H9 (cell line): ENCODE measurements at regions not wholly inside any gene's neighbourhood (a gene's known extent, or its start where the extent isn't known, plus 50 kb on each side); places are given as distances from the start of the nearest gene placed in this dataset.

ENCODE experiments used
- DNase-seq: peaks from one replicate; pipeline ENCODE4 v3.0.0-alpha.2; 2017
- H2AFZ ChIP-seq: one replicate; pipeline ENCODE4 v1.6.1; 2013; ENCODE audit warnings: mild to moderate bottlenecking, low read length, control low read depth, moderate library complexity
- H2AK5ac ChIP-seq: 2 replicates; pipeline ENCODE4 v1.6.1; 2013; ENCODE audit warnings: low read length, control low read depth, mixed read lengths; ENCODE audit not compliant: insufficient read length
- H2BK120ac ChIP-seq: one replicate; pipeline ENCODE4 v1.6.1; 2013; ENCODE audit warnings: low read depth, mild to moderate bottlenecking, low read length, control low read depth, inconsistent platforms; ENCODE audit not compliant: poor library complexity, severe bottlenecking
- H2BK12ac ChIP-seq: 2 replicates; pipeline ENCODE4 v1.6.1; 2013; ENCODE audit warnings: low read length, control low read depth, mixed read lengths, low read depth; ENCODE audit not compliant: insufficient read length
- H2BK15ac ChIP-seq: 2 replicates; pipeline ENCODE4 v1.6.1; 2013; ENCODE audit warnings: low read depth, low read length, control low read depth
- H2BK20ac ChIP-seq: one replicate; pipeline ENCODE4 v1.6.1; 2013; ENCODE audit warnings: low read depth, mild to moderate bottlenecking, low read length, control low read depth, inconsistent platforms; ENCODE audit not compliant: poor library complexity, severe bottlenecking
- H2BK5ac ChIP-seq: 2 replicates; pipeline ENCODE4 v1.6.1; 2013; ENCODE audit warnings: low read length, control low read depth, mixed read lengths; ENCODE audit not compliant: insufficient read length
- H3K14ac ChIP-seq: 2 replicates; pipeline ENCODE4 v1.6.1; 2013; ENCODE audit warnings: low read length, control low read depth; ENCODE audit not compliant: insufficient read depth
- H3K18ac ChIP-seq: 2 replicates; pipeline ENCODE4 v1.6.1; 2013; ENCODE audit warnings: low read depth, mild to moderate bottlenecking, mixed read lengths, low read length, control low read depth; ENCODE audit not compliant: insufficient read length
- H3K23ac ChIP-seq: 2 replicates; pipeline ENCODE4 v1.6.1; 2013; ENCODE audit warnings: low read length, control low read depth, mixed read lengths, low read depth; ENCODE audit not compliant: insufficient read length
- H3K23me2 ChIP-seq: 2 replicates; pipeline ENCODE4 v1.6.1; 2013; ENCODE audit warnings: low read depth, mild to moderate bottlenecking, mixed read lengths, low read length, control low read depth; ENCODE audit not compliant: insufficient read length, poor library complexity, severe bottlenecking
- H3K27ac ChIP-seq: 2 replicates; pipeline ENCODE4 v1.5.1; 2013; ENCODE audit warnings: low read length, control low read depth, mixed read lengths, low read depth; ENCODE audit not compliant: insufficient read length
- H3K27me3 ChIP-seq: 2 replicates; pipeline ENCODE4 v1.6.1; 2013; ENCODE audit warnings: low read length, control low read depth, inconsistent platforms; ENCODE audit not compliant: insufficient read depth
- H3K4ac ChIP-seq: 2 replicates; pipeline ENCODE4 v1.6.1; 2013; ENCODE audit warnings: low read depth, mild to moderate bottlenecking, control low read depth, inconsistent platforms, low read length, moderate library complexity
- H3K4me1 ChIP-seq: 2 replicates; pipeline ENCODE4 v1.6.1; 2013; ENCODE audit warnings: low read length, control low read depth, inconsistent platforms; ENCODE audit not compliant: insufficient read depth
- H3K4me2 ChIP-seq: 2 replicates; pipeline ENCODE4 v1.6.1; 2013; ENCODE audit warnings: low read length, control low read depth, mixed read lengths; ENCODE audit not compliant: insufficient read length, insufficient read depth
- H3K56ac ChIP-seq: 2 replicates; pipeline ENCODE4 v1.6.1; 2013; ENCODE audit warnings: low read depth, mild to moderate bottlenecking, mixed read lengths, low read length, control low read depth; ENCODE audit not compliant: insufficient read length
- H3K79me1 ChIP-seq: 2 replicates; pipeline ENCODE4 v1.6.1; 2013; ENCODE audit warnings: low read depth, mild to moderate bottlenecking, moderate library complexity, low read length, control low read depth, inconsistent platforms; ENCODE audit not compliant: insufficient read depth, poor library complexity, severe bottlenecking
- H3K79me2 ChIP-seq: 2 replicates; pipeline ENCODE4 v1.6.1; 2013; ENCODE audit warnings: low read length, control low read depth, inconsistent platforms; ENCODE audit not compliant: insufficient read depth
- H3K9ac ChIP-seq: 2 replicates; pipeline ENCODE4 v1.6.1; 2013; ENCODE audit warnings: low read length, control low read depth, mixed read lengths; ENCODE audit not compliant: insufficient read length; ENCODE audit errors: extremely low read depth
- H3K9me3 ChIP-seq: one replicate; pipeline ENCODE4 v1.6.1; 2013; ENCODE audit warnings: low read depth, low read length, inconsistent platforms; ENCODE audit not compliant: control insufficient read depth
- H3T11ph ChIP-seq: one replicate; pipeline ENCODE4 v1.6.1; 2013; ENCODE audit warnings: mild to moderate bottlenecking, low read length, control low read depth, inconsistent platforms
- H4K20me1 ChIP-seq: one replicate; pipeline ENCODE4 v1.6.1; 2013; ENCODE audit not compliant: control insufficient read depth, insufficient read length, insufficient read depth
- H4K5ac ChIP-seq: 2 replicates; pipeline ENCODE4 v1.6.1; 2013; ENCODE audit warnings: low read depth, mild to moderate bottlenecking, mixed read lengths, low read length, control low read depth; ENCODE audit not compliant: insufficient read length
- H4K8ac ChIP-seq: replicated peaks from 2 replicates; pipeline ENCODE4 v1.6.1; 2013; ENCODE audit warnings: low read length, control low read depth, mixed read lengths, low read depth; ENCODE audit not compliant: insufficient read length
- H4K91ac ChIP-seq: 2 replicates; pipeline ENCODE4 v1.6.1; 2013; ENCODE audit warnings: low read depth, mild to moderate bottlenecking, moderate library complexity, mixed read lengths, low read length, control low read depth; ENCODE audit not compliant: insufficient read length
- H3K27ac Mint-ChIP-seq, 3 experiments: 2 replicates in 2 of 3; 3 replicates in 1 of 3; pipeline ENCODE4 v1.8.0; 2020 to 2021; ENCODE audit warnings: mixed read lengths in 3 of 3, mild to moderate bottlenecking in 1 of 3, moderate library complexity in 1 of 3
- H3K27me3 Mint-ChIP-seq: 2 replicates; pipeline ENCODE4 v1.8.0; 2021; ENCODE audit warnings: low read depth, mild to moderate bottlenecking, moderate library complexity, mixed read lengths
- H3K36me3 Mint-ChIP-seq, 3 experiments: 2 replicates in 2 of 3; 3 replicates in 1 of 3; pipeline ENCODE4 v1.8.0; 2020 to 2021; ENCODE audit warnings: low read depth in 3 of 3, mixed read lengths in 3 of 3; ENCODE audit not compliant: insufficient read depth in 1 of 3
- H3K4me1 Mint-ChIP-seq, 2 experiments: 2 replicates each; pipeline ENCODE4 v1.8.0; 2020; ENCODE audit warnings: mixed read lengths in 2 of 2
- H3K4me3 Mint-ChIP-seq, 2 experiments: 2 replicates in 1 of 2; 3 replicates in 1 of 2; pipeline ENCODE4 v1.8.0; 2020 to 2021; ENCODE audit warnings: mild to moderate bottlenecking in 2 of 2, mixed read lengths in 2 of 2, moderate library complexity in 1 of 2
- H3K9me3 Mint-ChIP-seq, 2 experiments: 2 replicates in 1 of 2; 3 replicates in 1 of 2; pipeline ENCODE4 v1.8.0; 2020; ENCODE audit warnings: mild to moderate bottlenecking in 2 of 2, mixed read lengths in 2 of 2, moderate library complexity in 1 of 2
- CTCF ChIP-seq: fragments of 200-600 bp; sonication (generic); conservative IDR thresholded peaks from 3 replicates; pipeline ENCODE4 v1.8.0; 2021; ENCODE audit warnings: antibody characterized with exemption, mild to moderate bottlenecking
- WGBS: extraction: QIAGEN DNeasy Blood & Tissue Kit; methylation state at CpG from one replicate; pipeline ENCODE4 v1.1.7; 2013; ENCODE audit warnings: missing lambda C conversion rate, low lambda C conversion rate, mixed read lengths; ENCODE audit not compliant: insufficient read length; ENCODE audit errors: extremely low coverage; 5-methylcytosine and 5-hydroxymethylcytosine counted together

GRCh38 chr20:43393052-43393451 lies 64.6 kb upstream of the SRSF6 start:
- Histone ChIP-seq H3K23me2 (no peaks in the 10 kb centered on the region), H3K14ac (no peak overlapping the region), H3K23ac (no peak overlapping the region), H4K5ac (no peak overlapping the region), H3K9me3 (no peaks in the 10 kb centered on the region), H4K8ac (no peak overlapping the region), H3K4me1 (no peaks in the 10 kb centered on the region), H3K18ac (no peak overlapping the region), H2BK5ac (no peak overlapping the region), H2BK15ac (no peak overlapping the region), H2AK5ac (no peak overlapping the region), H3K79me2 (no peaks in the 10 kb centered on the region), H2AFZ (no peak overlapping the region), H3K27me3 (no peaks in the 10 kb centered on the region), H3K79me1 (no peaks in the 10 kb centered on the region), H2BK120ac (no peak overlapping the region), H3K56ac (no peak overlapping the region), H3K4ac (no peak overlapping the region), H2BK20ac (no peak overlapping the region), H3T11ph (no peak overlapping the region), H3K9ac (no peak overlapping the region), H3K27ac (no peak overlapping the region), H4K91ac (no peak overlapping the region), H2BK12ac (no peak overlapping the region), H4K20me1 (peaks cover 3% of the 10 kb centered on the region), H3K4me2 (no peak overlapping the region)
- H3K27me3 Mint-ChIP-seq: peaks cover 13% of the 10 kb centered on the region
- no peak for TF ChIP-seq CTCF
- no peak for DNase-seq
- no peaks in the 10 kb centered on the region for H3K36me3 Mint-ChIP-seq
- WGBS: no CpG with 5 or more reads among the region's 3 CpGs
- H3K4me3 Mint-ChIP-seq: no peak overlapping the region
- H3K27ac Mint-ChIP-seq: no peak overlapping the region; a peak in 1 of 7 replicates
- no peaks in the 10 kb centered on the region; a peak in 1 of 5 replicates for H3K9me3 Mint-ChIP-seq
- peaks cover 2 to 7% of the 10 kb centered on the region in 2 experiments; a peak in 1 of 4 replicates for H3K4me1 Mint-ChIP-seq
